ENCODE measurements at regions not wholly inside any gene's neighbourhood (a gene's known extent, or its start where the extent isn't known, plus 50 kb on each side); places are given as distances from the start of the nearest gene placed in this dataset.

DNA sequence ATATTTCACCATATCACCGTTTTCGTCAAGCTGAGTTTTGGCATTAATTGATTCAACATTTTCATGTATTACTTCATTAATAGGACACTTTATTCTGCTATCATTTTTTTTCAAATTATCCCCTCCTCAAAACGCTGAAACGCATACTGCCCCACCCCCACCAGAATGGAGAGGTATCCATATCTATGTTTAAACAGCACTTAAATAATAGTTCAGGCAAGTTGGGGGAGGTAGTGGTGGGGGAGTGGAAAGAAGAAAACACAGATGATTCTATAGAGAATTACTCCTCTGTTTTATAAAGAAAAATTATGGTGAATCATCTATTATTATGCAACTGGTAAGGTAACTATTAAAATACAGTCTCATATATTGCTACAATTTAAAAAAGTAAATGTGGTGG, 314.4 kb upstream of the ZEB2 start:
- TF ChIP-seq, protein P1, sequence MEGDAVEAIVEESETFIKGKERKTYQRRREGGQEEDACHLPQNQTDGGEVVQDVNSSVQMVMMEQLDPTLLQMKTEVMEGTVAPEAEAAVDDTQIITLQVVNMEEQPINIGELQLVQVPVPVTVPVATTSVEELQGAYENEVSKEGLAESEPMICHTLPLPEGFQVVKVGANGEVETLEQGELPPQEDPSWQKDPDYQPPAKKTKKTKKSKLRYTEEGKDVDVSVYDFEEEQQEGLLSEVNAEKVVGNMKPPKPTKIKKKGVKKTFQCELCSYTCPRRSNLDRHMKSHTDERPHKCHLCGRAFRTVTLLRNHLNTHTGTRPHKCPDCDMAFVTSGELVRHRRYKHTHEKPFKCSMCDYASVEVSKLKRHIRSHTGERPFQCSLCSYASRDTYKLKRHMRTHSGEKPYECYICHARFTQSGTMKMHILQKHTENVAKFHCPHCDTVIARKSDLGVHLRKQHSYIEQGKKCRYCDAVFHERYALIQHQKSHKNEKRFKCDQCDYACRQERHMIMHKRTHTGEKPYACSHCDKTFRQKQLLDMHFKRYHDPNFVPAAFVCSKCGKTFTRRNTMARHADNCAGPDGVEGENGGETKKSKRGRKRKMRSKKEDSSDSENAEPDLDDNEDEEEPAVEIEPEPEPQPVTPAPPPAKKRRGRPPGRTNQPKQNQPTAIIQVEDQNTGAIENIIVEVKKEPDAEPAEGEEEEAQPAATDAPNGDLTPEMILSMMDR (IDR thresholded peaks at IDR 0.05), result no peak
- TF ChIP-seq POLR2A (IDR thresholded peaks at IDR 0.05), result no peak

All from Peyer's patch (tissue), 4 donors.